ENCODE measurements at regions not wholly inside any gene's neighbourhood (a gene's known extent, or its start where the extent isn't known, plus 50 kb on each side); places are given as distances from the start of the nearest gene placed in this dataset.

DNA sequence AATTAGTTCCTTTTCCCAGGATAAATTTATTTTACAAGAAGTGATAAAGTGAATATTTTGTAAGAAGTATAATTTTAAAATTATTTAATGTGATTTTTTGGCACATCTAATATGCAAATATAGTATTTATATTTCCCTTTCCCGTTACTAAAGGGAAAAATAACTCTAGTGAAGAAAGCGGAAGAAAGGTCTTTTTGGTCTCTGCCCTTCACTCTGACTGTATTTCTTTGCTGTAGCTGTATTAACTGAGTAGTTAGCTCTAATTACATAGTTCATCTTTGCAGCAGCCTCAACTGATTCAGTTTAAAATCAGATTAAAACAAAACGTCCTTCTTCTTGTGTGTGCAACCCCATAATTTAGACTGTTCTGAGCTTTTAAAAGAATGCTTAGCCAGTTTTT is 57.4 kb upstream of the RNF144B start:
- TF ChIP-seq RAD21 (IDR thresholded peaks at IDR 0.05; ENCODE audit: low read depth) (no peak), EGR1 (IDR thresholded peaks at IDR 0.05; ENCODE audit: low read depth) (no peak), ELF1 (IDR thresholded peaks at IDR 0.05; ENCODE audit: borderline replicate concordance, low read depth) (no peak), POLR2AphosphoS5 (IDR thresholded peaks at IDR 0.05; ENCODE audit: low read depth, low read length) (no peak), CEBPB (IDR thresholded peaks at IDR 0.05; ENCODE audit: low read depth) (no peak), SP1 (IDR thresholded peaks at IDR 0.05; ENCODE audit: low read depth) (no peak), JUND (IDR thresholded peaks at IDR 0.05) (no peak), CBX3 (IDR thresholded peaks at IDR 0.05; ENCODE audit: low read depth) (no peak), CTCF (IDR thresholded peaks at IDR 0.05 in 2 of 3, conservative IDR thresholded peaks at IDR 0.05 in 1 of 3; ENCODE audit: borderline replicate concordance in 1 of 3, insufficient read depth in 1 of 3, low read depth in 2 of 3, low read length in 2 of 3) (no peak), YY1 (IDR thresholded peaks at IDR 0.05; ENCODE audit: extremely low read depth, insufficient replicate concordance, low read depth, low read length) (no peak), ZFX (IDR thresholded peaks at IDR 0.05) (no peak), SIN3A (IDR thresholded peaks at IDR 0.05; ENCODE audit: low read depth) (no peak), FOSL1 (IDR thresholded peaks at IDR 0.05; ENCODE audit: low read depth) (no peak), EZH2phosphoT487 (IDR thresholded peaks at IDR 0.05; ENCODE audit: borderline replicate concordance) (no peak), MAX (IDR thresholded peaks at IDR 0.05) (no peak), ZNF274 (IDR thresholded peaks at IDR 0.05; ENCODE audit: low read depth, low read length) (no peak), TCF7L2 (IDR thresholded peaks at IDR 0.05; ENCODE audit: borderline replicate concordance, extremely low read depth, insufficient read depth, insufficient read length) (no peak), ZBTB33 (IDR thresholded peaks at IDR 0.05; ENCODE audit: extremely low read depth, insufficient replicate concordance, low read length) (no peak)
- TF ChIP-seq, protein P1, sequence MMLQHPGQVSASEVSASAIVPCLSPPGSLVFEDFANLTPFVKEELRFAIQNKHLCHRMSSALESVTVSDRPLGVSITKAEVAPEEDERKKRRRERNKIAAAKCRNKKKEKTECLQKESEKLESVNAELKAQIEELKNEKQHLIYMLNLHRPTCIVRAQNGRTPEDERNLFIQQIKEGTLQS (IDR thresholded peaks at IDR 0.05), result no peak
- Histone ChIP-seq H3K27me3 (ENCODE audit: insufficient read depth, low read length) (no peaks in the 10 kb centered on the region), H4K20me1 (ENCODE audit: insufficient read depth) (no peaks in the 10 kb centered on the region), H3K27ac (ENCODE audit: low read depth, low read length) (no peak overlapping the region), H3K4me1 (ENCODE audit: control insufficient read depth in 1 of 2, insufficient read depth in 2 of 2, low read length in 2 of 2) (no peaks in the 10 kb centered on the region), H3K79me2 (ENCODE audit: insufficient read depth, low read length) (no peaks in the 10 kb centered on the region), H3K4me2 (ENCODE audit: low read length) (no peak overlapping the region), H3K36me3 (ENCODE audit: control insufficient read depth in 1 of 2, insufficient read depth in 2 of 2, low read length in 2 of 2) (no peaks in the 10 kb centered on the region), H3K9me2 (ENCODE audit: insufficient read depth) (no peaks in the 10 kb centered on the region), H2AFZ (ENCODE audit: low read depth, low read length, poor library complexity, severe bottlenecking) (no peak overlapping the region), H3K9me3 (ENCODE audit: control insufficient read depth in 1 of 2, insufficient read depth in 1 of 2, low read depth in 1 of 2, low read length in 2 of 2) (no peaks in the 10 kb centered on the region), H3K4me3 (replicated peaks in 1 of 2; ENCODE audit: low read depth in 1 of 2, low read length in 2 of 2) (no peak overlapping the region), H3K9ac (ENCODE audit: low read length) (no peak overlapping the region)
- no peak for DNase-seq (ENCODE audit: low read depth, low spot score)
- intact Hi-C loops (cut with micrococcal nuclease), result loop anchor here (10.0 kb wide), 1 partner anchor 1725 kb away; no protein-coding TSS in a partner anchor
- CTCF ChIA-PET, result no interaction called here
- no TSS peak for BruUV-seq (replicated peaks)
- POLR2A ChIA-PET, result no interaction called here
- RAD21 ChIA-PET (ENCODE audit: low non-redundant PET in 1 of 2, low total read pairs in 2 of 2, uncharacterized antibody in 2 of 2, unreplicated experiment in 2 of 2), result no interaction called here
- no peak for ATAC-seq
